ENCODE measurements at regions not wholly inside any gene's neighbourhood (a gene's known extent, or its start where the extent isn't known, plus 50 kb on each side); places are given as distances from the start of the nearest gene placed in this dataset.

GRCh38 chr1:104665300-104665699, 915.6 kb downstream of the AMY1C start:
- H3K27ac Mint-ChIP-seq (ENCODE audit: unreplicated experiment) = no peak overlapping the region
- TF ChIP-seq CTCF (IDR thresholded peaks at IDR 0.05; ENCODE audit: unreplicated experiment) = no peak
- no peaks in the 10 kb centered on the region for H3K4me1 Mint-ChIP-seq (ENCODE audit: unreplicated experiment)
- no peaks in the 10 kb centered on the region for H3K27me3 Mint-ChIP-seq (ENCODE audit: unreplicated experiment)
- H3K36me3 Mint-ChIP-seq (ENCODE audit: low read depth, unreplicated experiment) = no peaks in the 10 kb centered on the region
- DNase-seq (ENCODE audit: low spot score) = no peak
- no peak overlapping the region for H3K4me3 Mint-ChIP-seq (ENCODE audit: unreplicated experiment)
- H3K9me3 Mint-ChIP-seq (ENCODE audit: unreplicated experiment) = peaks cover 7% of the 10 kb centered on the region

- Mint-ChIP-seq H3K36me3 (ENCODE audit: low read depth, unreplicated experiment) (no peaks in the 10 kb centered on the region), H3K27ac (ENCODE audit: unreplicated experiment) (no peak overlapping the region), H3K27me3 (ENCODE audit: unreplicated experiment) (no peaks in the 10 kb centered on the region), H3K4me3 (ENCODE audit: unreplicated experiment) (no peak overlapping the region), H3K9me3 (ENCODE audit: unreplicated experiment) (no peaks in the 10 kb centered on the region), H3K4me1 (ENCODE audit: unreplicated experiment) (no peaks in the 10 kb centered on the region)
- no peak for DNase-seq (ENCODE audit: low spot score)
- TF ChIP-seq CTCF (IDR thresholded peaks at IDR 0.05; ENCODE audit: unreplicated experiment) = no peak
Measured at GRCh38 chr1:104671684-104672353, 922.1 kb downstream of the AMY1C start.

GRCh38 chr1:104699433-104699832, 949.7 kb downstream of the AMY1C start:
- no peaks in the 10 kb centered on the region for H3K9me3 Mint-ChIP-seq (ENCODE audit: unreplicated experiment)
- peaks cover 5% of the 10 kb centered on the region for H3K27me3 Mint-ChIP-seq (ENCODE audit: unreplicated experiment)
- H3K36me3 Mint-ChIP-seq (ENCODE audit: low read depth, unreplicated experiment) = no peaks in the 10 kb centered on the region
- no peak for DNase-seq (ENCODE audit: low spot score)
- H3K27ac Mint-ChIP-seq (ENCODE audit: unreplicated experiment) = no peak overlapping the region
- no peaks in the 10 kb centered on the region for H3K4me1 Mint-ChIP-seq (ENCODE audit: unreplicated experiment)
- no peak for TF ChIP-seq CTCF (IDR thresholded peaks at IDR 0.05; ENCODE audit: unreplicated experiment)
- H3K4me3 Mint-ChIP-seq (ENCODE audit: unreplicated experiment) = no peak overlapping the region

- H3K27ac Mint-ChIP-seq (ENCODE audit: unreplicated experiment) = no peak overlapping the region
- no peak for DNase-seq (ENCODE audit: low spot score)
- no peaks in the 10 kb centered on the region for H3K9me3 Mint-ChIP-seq (ENCODE audit: unreplicated experiment)
- no peaks in the 10 kb centered on the region for H3K36me3 Mint-ChIP-seq (ENCODE audit: low read depth, unreplicated experiment)
- peaks cover 2% of the 10 kb centered on the region for H3K27me3 Mint-ChIP-seq (ENCODE audit: unreplicated experiment)
- no peak for TF ChIP-seq CTCF (IDR thresholded peaks at IDR 0.05; ENCODE audit: unreplicated experiment)
- no peak overlapping the region for H3K4me3 Mint-ChIP-seq (ENCODE audit: unreplicated experiment)
- no peaks in the 10 kb centered on the region for H3K4me1 Mint-ChIP-seq (ENCODE audit: unreplicated experiment)
Measured at GRCh38 chr1:104702731-104703130, 953.0 kb downstream of the AMY1C start.

- Mint-ChIP-seq H3K36me3 (ENCODE audit: low read depth, unreplicated experiment) (no peaks in the 10 kb centered on the region), H3K27ac (ENCODE audit: unreplicated experiment) (no peak overlapping the region), H3K27me3 (ENCODE audit: unreplicated experiment) (no peaks in the 10 kb centered on the region), H3K4me3 (ENCODE audit: unreplicated experiment) (no peak overlapping the region), H3K9me3 (ENCODE audit: unreplicated experiment) (no peaks in the 10 kb centered on the region), H3K4me1 (ENCODE audit: unreplicated experiment) (peaks cover 3% of the 10 kb centered on the region)
- DNase-seq (ENCODE audit: low spot score) = no peak
- no peak for TF ChIP-seq CTCF (IDR thresholded peaks at IDR 0.05; ENCODE audit: unreplicated experiment)
Measured at GRCh38 chr1:104706631-104707147, 957.0 kb downstream of the AMY1C start.
